Hepatocyte (in vitro differentiated cells): ENCODE measurements at regions not wholly inside any gene's neighbourhood (a gene's known extent, or its start where the extent isn't known, plus 50 kb on each side); places are given as distances from the start of the nearest gene placed in this dataset.

Experiments used
- DNase-seq: peaks from one replicate; pipeline ENCODE4 v3.0.0-alpha.2; 2016; ENCODE audit warnings: low spot score
- H2AFZ ChIP-seq: fragments of 200-600 bp; sonication (generic); 2 replicates; pipeline ENCODE4 v1.6.0; 2016; ENCODE audit warnings: antibody characterized with exemption, mild to moderate bottlenecking
- H3K27ac ChIP-seq: fragments of 200-600 bp; sonication (generic); 2 replicates; pipeline ENCODE4 v1.5.1; 2016; ENCODE audit warnings: mild to moderate bottlenecking
- H3K27me3 ChIP-seq: fragments of 200-600 bp; sonication (generic); 2 replicates; pipeline ENCODE4 v1.6.1; 2016
- H3K36me3 ChIP-seq: fragments of 200-600 bp; sonication (generic); replicated peaks from 2 replicates; pipeline ENCODE4 v1.5.1; 2016; ENCODE audit warnings: low read depth; ENCODE audit not compliant: insufficient read depth
- H3K4me1 ChIP-seq: fragments of 200-600 bp; sonication (generic); 2 replicates; pipeline ENCODE4 v1.5.1; 2016; ENCODE audit warnings: mild to moderate bottlenecking, moderate library complexity; ENCODE audit not compliant: insufficient read depth
- H3K4me2 ChIP-seq: fragments of 200-600 bp; sonication (generic); 2 replicates; pipeline ENCODE4 v1.6.0; 2016
- H3K4me3 ChIP-seq: fragments of 200-600 bp; sonication (generic); 2 replicates; pipeline ENCODE4 v1.5.1; 2016; ENCODE audit warnings: mild to moderate bottlenecking
- H3K79me2 ChIP-seq: fragments of 200-600 bp; sonication (generic); 2 replicates; pipeline ENCODE4 v1.6.0; 2017; ENCODE audit warnings: mild to moderate bottlenecking
- H3K9me2 ChIP-seq: fragments of 200-600 bp; sonication (generic); replicated peaks from 2 replicates; pipeline ENCODE4 v1.6.0; 2017; ENCODE audit warnings: mild to moderate bottlenecking; ENCODE audit not compliant: insufficient read depth
- H3K9me3 ChIP-seq: fragments of 200-600 bp; sonication (generic); 2 replicates; pipeline ENCODE4 v1.5.1; 2016; ENCODE audit warnings: low read depth, mild to moderate bottlenecking
- H4K20me1 ChIP-seq: fragments of 200-600 bp; sonication (generic); 2 replicates; pipeline ENCODE4 v1.6.0; 2016; ENCODE audit warnings: mild to moderate bottlenecking; ENCODE audit not compliant: insufficient read depth, poor library complexity, severe bottlenecking
- EZH2 ChIP-seq: fragments of 200-600 bp; sonication (generic); IDR thresholded peaks from 2 replicates; pipeline ENCODE4 v1.6.1; 2016; ENCODE audit warnings: antibody characterized with exemption, mild to moderate bottlenecking, borderline replicate concordance
- EZH2phosphoT487 ChIP-seq: fragments of 200-600 bp; sonication (generic); IDR thresholded peaks from one replicate; pipeline ENCODE4 v1.6.1; 2018; ENCODE audit warnings: antibody characterized with exemption, mild to moderate bottlenecking, low read depth, moderate library complexity; ENCODE audit not compliant: unreplicated experiment, severe bottlenecking
- WGBS: methylation state at CpG from one replicate; pipeline ENCODE4 v1.1.6; 2016; ENCODE audit warnings: low lambda C conversion rate; ENCODE audit errors: missing lambda C conversion rate; 5-methylcytosine and 5-hydroxymethylcytosine counted together
- TF ChIP-seq, protein P1 (sequence below): fragments of 200-600 bp; sonication (generic); IDR thresholded peaks from 2 replicates; pipeline ENCODE4 v1.5.1; 2016; ENCODE audit warnings: antibody characterized with exemption, mild to moderate bottlenecking; ENCODE audit not compliant: poor library complexity

DNA sequence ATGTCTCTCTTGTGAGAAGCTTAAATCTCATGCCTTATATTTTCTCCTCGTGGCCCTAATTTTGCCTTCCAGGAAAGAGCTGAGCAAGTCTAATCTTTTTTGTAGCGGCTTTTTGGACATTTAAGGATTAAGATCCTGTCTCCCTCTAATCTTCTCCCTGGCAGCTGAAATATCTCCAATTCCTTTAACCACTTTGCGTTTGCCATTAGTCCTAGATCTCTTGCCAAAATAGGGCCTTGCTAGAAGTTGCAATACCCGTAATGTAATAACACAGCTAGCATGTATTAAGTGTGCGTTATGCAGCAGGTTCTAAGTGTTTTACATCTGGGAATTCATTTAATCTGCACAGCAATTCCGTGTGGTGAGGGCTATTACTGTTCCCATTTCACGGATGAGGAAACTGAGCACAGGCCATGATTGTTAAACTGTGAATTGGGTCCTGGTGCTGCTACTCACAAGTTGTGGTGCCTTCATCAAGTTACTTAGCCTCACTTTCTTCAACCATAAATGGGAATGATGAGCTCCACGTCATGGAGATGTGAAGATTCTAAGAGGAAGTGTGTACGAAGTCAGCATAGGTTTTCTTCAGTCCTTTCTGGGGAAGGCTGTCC, 198.9 kb upstream of the ASIC2 start:
- 77% methylated on average over 9 of the region's 9 CpGs for WGBS

DNA sequence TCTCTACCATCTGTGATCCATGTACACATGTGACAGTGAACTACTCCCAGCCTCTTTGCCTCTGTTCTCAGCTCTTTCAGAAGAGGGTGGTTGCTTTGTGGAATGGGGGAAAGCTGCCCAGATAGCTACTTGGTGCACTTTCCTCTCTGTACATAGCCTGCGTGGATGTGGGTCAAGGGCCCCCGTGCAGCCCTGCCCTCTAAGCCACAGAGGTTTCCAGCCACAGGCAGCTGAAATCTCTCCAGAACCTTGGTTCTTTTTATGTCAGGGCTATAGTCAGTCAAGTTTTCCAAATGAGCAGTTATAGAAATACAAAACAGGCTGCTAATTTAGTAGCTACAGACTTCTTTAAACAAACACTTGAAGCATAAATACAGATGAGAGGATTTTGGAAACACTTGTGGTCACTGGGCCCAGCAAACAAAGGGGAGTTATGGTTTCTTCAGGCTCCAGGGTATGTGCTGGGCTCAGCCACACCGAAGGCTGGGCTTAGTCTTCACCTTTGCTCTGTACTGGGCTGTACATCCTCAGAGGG, 199.7 kb upstream of the ASIC2 start:
- no peak overlapping the region for H2AFZ ChIP-seq
- H4K20me1 ChIP-seq: no peaks in the 10 kb centered on the region
- no peaks in the 10 kb centered on the region for H3K79me2 ChIP-seq
- DNase-seq: no peak
- no peak overlapping the region for H3K4me2 ChIP-seq
- TF ChIP-seq EZH2phosphoT487 (no peak), EZH2 (no peak)
- TF ChIP-seq, protein P1, sequence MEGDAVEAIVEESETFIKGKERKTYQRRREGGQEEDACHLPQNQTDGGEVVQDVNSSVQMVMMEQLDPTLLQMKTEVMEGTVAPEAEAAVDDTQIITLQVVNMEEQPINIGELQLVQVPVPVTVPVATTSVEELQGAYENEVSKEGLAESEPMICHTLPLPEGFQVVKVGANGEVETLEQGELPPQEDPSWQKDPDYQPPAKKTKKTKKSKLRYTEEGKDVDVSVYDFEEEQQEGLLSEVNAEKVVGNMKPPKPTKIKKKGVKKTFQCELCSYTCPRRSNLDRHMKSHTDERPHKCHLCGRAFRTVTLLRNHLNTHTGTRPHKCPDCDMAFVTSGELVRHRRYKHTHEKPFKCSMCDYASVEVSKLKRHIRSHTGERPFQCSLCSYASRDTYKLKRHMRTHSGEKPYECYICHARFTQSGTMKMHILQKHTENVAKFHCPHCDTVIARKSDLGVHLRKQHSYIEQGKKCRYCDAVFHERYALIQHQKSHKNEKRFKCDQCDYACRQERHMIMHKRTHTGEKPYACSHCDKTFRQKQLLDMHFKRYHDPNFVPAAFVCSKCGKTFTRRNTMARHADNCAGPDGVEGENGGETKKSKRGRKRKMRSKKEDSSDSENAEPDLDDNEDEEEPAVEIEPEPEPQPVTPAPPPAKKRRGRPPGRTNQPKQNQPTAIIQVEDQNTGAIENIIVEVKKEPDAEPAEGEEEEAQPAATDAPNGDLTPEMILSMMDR: no peak
- no peaks in the 10 kb centered on the region for H3K27me3 ChIP-seq
- H3K27ac ChIP-seq: no peak overlapping the region
- no peak overlapping the region for H3K4me3 ChIP-seq
- no peaks in the 10 kb centered on the region for H3K9me3 ChIP-seq
- H3K9me2 ChIP-seq: no peaks in the 10 kb centered on the region
- WGBS: 66% methylated on average over 3 of the region's 3 CpGs
- H3K36me3 ChIP-seq: no peaks in the 10 kb centered on the region
- H3K4me1 ChIP-seq: no peaks in the 10 kb centered on the region

More for the DNA sequence above, 198.9 kb upstream of the ASIC2 start:
- Histone ChIP-seq H3K27ac (no peak overlapping the region), H3K4me1 (no peaks in the 10 kb centered on the region), H2AFZ (no peak overlapping the region), H3K36me3 (no peaks in the 10 kb centered on the region), H3K9me2 (no peaks in the 10 kb centered on the region), H3K27me3 (no peaks in the 10 kb centered on the region), H3K79me2 (no peaks in the 10 kb centered on the region), H3K4me2 (no peak overlapping the region), H3K9me3 (no peaks in the 10 kb centered on the region), H4K20me1 (no peaks in the 10 kb centered on the region), H3K4me3 (no peak overlapping the region)
- no peak for DNase-seq
- TF ChIP-seq, protein P1: no peak
- TF ChIP-seq EZH2phosphoT487: no peak
- TF ChIP-seq EZH2: no peak

DNA sequence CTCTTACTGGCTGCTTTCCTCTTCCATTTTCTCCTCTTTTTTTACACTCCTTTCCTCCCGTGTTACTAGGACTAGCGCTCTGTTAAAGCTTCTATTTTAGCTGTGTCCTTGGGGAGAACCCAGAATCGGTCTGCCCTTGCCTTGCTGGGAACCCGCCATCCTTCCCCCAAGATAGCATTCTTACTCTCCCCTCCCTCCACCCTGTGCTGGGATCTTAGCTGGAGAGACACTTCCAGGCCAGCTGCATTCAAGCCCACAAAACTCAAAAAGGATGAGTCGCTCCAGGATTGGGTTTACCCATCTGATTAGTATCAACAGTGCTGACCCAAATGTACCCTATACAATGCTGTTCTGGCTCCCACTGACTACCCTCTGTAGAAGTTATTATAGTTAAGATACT, 200.5 kb upstream of the ASIC2 start:
- H3K27me3 ChIP-seq: no peaks in the 10 kb centered on the region
- H3K4me3 ChIP-seq: no peak overlapping the region
- H3K27ac ChIP-seq: no peak overlapping the region
- H3K4me2 ChIP-seq: no peak overlapping the region
- H4K20me1 ChIP-seq: no peaks in the 10 kb centered on the region
- no peaks in the 10 kb centered on the region for H3K9me2 ChIP-seq
- 84% methylated on average over 5 of the region's 5 CpGs for WGBS
- no peaks in the 10 kb centered on the region for H3K9me3 ChIP-seq
- H2AFZ ChIP-seq: no peak overlapping the region
- no peak for DNase-seq
- no peaks in the 10 kb centered on the region for H3K4me1 ChIP-seq
- TF ChIP-seq EZH2: no peak
- TF ChIP-seq EZH2phosphoT487: no peak
- TF ChIP-seq, protein P1: no peak
- H3K79me2 ChIP-seq: no peaks in the 10 kb centered on the region
- no peaks in the 10 kb centered on the region for H3K36me3 ChIP-seq
